ENCODE measurements at regions not wholly inside any gene's neighbourhood (a gene's known extent, or its start where the extent isn't known, plus 50 kb on each side); places are given as distances from the start of the nearest gene placed in this dataset.
"Not testable (repeated sequence)": the region's sequence is repeated elsewhere in the genome, so short reads cannot be mapped to it uniquely, and the experiment has no call there.

DNA sequence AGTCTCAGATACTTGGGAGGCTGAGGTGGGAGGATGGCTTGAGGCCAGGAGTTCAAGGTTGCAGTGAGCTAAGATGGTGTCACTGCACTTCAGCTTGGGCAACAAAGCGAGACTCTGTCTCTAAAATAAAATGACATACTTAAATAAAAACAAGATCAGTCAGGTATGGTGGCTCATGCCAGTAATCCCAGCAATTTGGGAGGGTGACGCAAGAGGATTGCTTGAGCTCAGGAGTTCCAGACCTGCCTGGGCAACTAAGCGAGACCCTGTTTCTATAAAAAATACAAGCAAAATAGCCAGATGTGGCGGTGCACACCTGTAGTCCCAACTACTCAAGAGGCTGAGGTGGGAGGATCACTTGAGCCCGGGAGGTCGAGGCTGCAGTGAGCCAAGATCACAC, 149.6 kb downstream of the ZFP64 start:
- Mint-ChIP-seq H3K27ac (ENCODE audit: unreplicated experiment) (no peak overlapping the region), H3K27me3 (ENCODE audit: unreplicated experiment) (no peaks in the 10 kb centered on the region), H3K4me1 (ENCODE audit: low read depth, unreplicated experiment) (peaks cover 3% of the 10 kb centered on the region), H3K36me3 (ENCODE audit: unreplicated experiment) (no peaks in the 10 kb centered on the region), H3K9me3 (ENCODE audit: unreplicated experiment) (no peaks in the 10 kb centered on the region), H3K4me3 (ENCODE audit: unreplicated experiment) (no peak overlapping the region)
- TF ChIP-seq, protein P1, sequence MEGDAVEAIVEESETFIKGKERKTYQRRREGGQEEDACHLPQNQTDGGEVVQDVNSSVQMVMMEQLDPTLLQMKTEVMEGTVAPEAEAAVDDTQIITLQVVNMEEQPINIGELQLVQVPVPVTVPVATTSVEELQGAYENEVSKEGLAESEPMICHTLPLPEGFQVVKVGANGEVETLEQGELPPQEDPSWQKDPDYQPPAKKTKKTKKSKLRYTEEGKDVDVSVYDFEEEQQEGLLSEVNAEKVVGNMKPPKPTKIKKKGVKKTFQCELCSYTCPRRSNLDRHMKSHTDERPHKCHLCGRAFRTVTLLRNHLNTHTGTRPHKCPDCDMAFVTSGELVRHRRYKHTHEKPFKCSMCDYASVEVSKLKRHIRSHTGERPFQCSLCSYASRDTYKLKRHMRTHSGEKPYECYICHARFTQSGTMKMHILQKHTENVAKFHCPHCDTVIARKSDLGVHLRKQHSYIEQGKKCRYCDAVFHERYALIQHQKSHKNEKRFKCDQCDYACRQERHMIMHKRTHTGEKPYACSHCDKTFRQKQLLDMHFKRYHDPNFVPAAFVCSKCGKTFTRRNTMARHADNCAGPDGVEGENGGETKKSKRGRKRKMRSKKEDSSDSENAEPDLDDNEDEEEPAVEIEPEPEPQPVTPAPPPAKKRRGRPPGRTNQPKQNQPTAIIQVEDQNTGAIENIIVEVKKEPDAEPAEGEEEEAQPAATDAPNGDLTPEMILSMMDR (IDR thresholded peaks at IDR 0.05; ENCODE audit: partially characterized antibody, unreplicated experiment): no peak
- DNase-seq: no peak

DNA sequence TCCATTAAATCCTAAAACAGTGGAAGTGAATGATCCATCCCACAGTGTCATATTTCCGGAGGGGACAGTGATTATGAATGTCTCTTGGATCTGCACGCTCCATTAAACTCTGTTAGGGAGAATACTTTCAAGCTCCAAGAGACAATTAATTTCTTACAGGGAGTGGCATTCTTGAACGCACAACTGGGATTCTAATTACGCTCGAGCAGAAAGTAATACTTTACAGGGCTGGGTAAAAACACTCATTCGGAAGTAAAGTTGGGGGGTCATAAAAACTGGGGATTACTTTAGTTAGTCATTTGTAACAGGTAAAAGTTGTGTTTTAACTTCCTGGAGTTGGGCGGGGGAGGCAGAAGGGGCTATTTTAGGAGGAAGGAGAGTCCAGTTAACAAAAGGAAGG, 151.8 kb downstream of the ZFP64 start:
- no peak for DNase-seq
- Mint-ChIP-seq H3K27me3 (ENCODE audit: unreplicated experiment) (no peaks in the 10 kb centered on the region), H3K36me3 (ENCODE audit: unreplicated experiment) (no peaks in the 10 kb centered on the region), H3K27ac (ENCODE audit: unreplicated experiment) (no peak overlapping the region), H3K4me1 (ENCODE audit: low read depth, unreplicated experiment) (peaks cover 3% of the 10 kb centered on the region), H3K4me3 (ENCODE audit: unreplicated experiment) (no peak overlapping the region), H3K9me3 (ENCODE audit: unreplicated experiment) (no peaks in the 10 kb centered on the region)
- TF ChIP-seq, protein P1 (IDR thresholded peaks at IDR 0.05; ENCODE audit: partially characterized antibody, unreplicated experiment): no peak

DNA sequence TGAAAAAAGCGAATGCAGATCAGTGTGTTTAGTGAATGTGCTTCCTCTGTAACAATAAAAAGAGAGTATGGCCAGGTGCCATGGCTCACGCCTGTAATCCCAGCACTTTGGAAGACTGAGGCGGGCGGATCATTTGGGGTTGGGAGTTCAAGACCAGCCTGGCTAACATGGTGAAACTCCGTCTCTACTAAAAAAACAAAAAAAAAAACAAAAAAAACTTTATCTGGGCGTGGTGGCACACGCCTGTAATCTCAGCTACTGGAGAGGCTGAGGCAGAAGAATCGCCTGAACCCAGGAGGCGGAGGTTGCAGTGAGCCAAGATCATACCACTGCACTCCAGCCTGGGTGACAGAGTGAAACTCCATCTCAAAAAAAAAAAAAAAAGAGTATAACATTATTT, 152.9 kb downstream of the ZFP64 start:
- not testable (repeated sequence) for H3K36me3 Mint-ChIP-seq (ENCODE audit: unreplicated experiment); DNase-seq; H3K9me3 Mint-ChIP-seq (ENCODE audit: unreplicated experiment); H3K4me3 Mint-ChIP-seq (ENCODE audit: unreplicated experiment); H3K4me1 Mint-ChIP-seq (ENCODE audit: low read depth, unreplicated experiment); H3K27me3 Mint-ChIP-seq (ENCODE audit: unreplicated experiment); H3K27ac Mint-ChIP-seq (ENCODE audit: unreplicated experiment)

- DNase-seq: no peak
- Mint-ChIP-seq H3K9me3 (ENCODE audit: unreplicated experiment) (no peaks in the 10 kb centered on the region), H3K27me3 (ENCODE audit: unreplicated experiment) (no peaks in the 10 kb centered on the region), H3K4me3 (ENCODE audit: unreplicated experiment) (no peak overlapping the region), H3K4me1 (ENCODE audit: low read depth, unreplicated experiment) (peaks cover 3% of the 10 kb centered on the region), H3K36me3 (ENCODE audit: unreplicated experiment) (no peaks in the 10 kb centered on the region), H3K27ac (ENCODE audit: unreplicated experiment) (no peak overlapping the region)
- TF ChIP-seq, protein P1 (IDR thresholded peaks at IDR 0.05; ENCODE audit: partially characterized antibody, unreplicated experiment): no peak
These were observed 154.2 kb downstream of the ZFP64 start for GRCh38 chr20:52037370-52037769.

GRCh38 chr20:52035977-52036376, 155.6 kb downstream of the ZFP64 start:
- Mint-ChIP-seq H3K27ac (ENCODE audit: unreplicated experiment) (no peak overlapping the region), H3K9me3 (ENCODE audit: unreplicated experiment) (no peaks in the 10 kb centered on the region), H3K36me3 (ENCODE audit: unreplicated experiment) (no peaks in the 10 kb centered on the region), H3K4me3 (ENCODE audit: unreplicated experiment) (no peak overlapping the region), H3K4me1 (ENCODE audit: low read depth, unreplicated experiment) (peaks cover 8% of the 10 kb centered on the region), H3K27me3 (ENCODE audit: unreplicated experiment) (no peaks in the 10 kb centered on the region)
- TF ChIP-seq, protein P1 (IDR thresholded peaks at IDR 0.05; ENCODE audit: partially characterized antibody, unreplicated experiment): no peak
- no peak for DNase-seq

DNA sequence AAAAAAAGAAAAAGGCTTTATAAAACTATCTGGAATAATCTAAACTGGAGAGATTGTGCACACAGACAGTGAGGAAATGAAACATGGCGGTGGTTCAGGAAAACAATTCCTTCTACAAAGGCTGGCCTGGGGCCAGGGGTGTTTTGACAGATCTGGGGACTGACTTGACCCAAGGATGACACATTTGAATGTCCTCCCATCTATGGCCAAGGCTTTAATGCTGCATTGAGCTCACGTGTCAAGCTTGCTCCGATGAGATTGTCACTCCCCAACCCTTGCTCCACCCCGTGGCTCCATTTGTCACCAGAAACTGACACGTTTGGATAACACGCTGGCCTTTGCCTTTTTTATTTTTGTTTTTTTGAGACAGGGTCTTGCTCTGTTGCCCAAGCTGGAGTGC, 156.1 kb downstream of the ZFP64 start:
- H3K36me3 Mint-ChIP-seq (ENCODE audit: unreplicated experiment): no peaks in the 10 kb centered on the region
- TF ChIP-seq, protein P1 (IDR thresholded peaks at IDR 0.05; ENCODE audit: partially characterized antibody, unreplicated experiment): no peak
- no peaks in the 10 kb centered on the region for H3K9me3 Mint-ChIP-seq (ENCODE audit: unreplicated experiment)
- H3K27ac Mint-ChIP-seq (ENCODE audit: unreplicated experiment): no peak overlapping the region
- H3K27me3 Mint-ChIP-seq (ENCODE audit: unreplicated experiment): no peaks in the 10 kb centered on the region
- DNase-seq: no peak
- H3K4me3 Mint-ChIP-seq (ENCODE audit: unreplicated experiment): no peak overlapping the region
- H3K4me1 Mint-ChIP-seq (ENCODE audit: low read depth, unreplicated experiment): peaks cover 8% of the 10 kb centered on the region

Data from glutamatergic neuron (in vitro differentiated cells).